Panc1 (cell line): ENCODE measurements at regions not wholly inside any gene's neighbourhood (a gene's known extent, or its start where the extent isn't known, plus 50 kb on each side); places are given as distances from the start of the nearest gene placed in this dataset.

Source experiments
- ATAC-seq: fragments of 200-7000 bp; cut with Tn5 transposase; 2 replicates; pipeline ENCODE4 v1.9.1; 2020; ENCODE audit warnings: mild to moderate bottlenecking, moderate library complexity
- BruUV-seq: library from RNA; stranded (reverse); fragments of 400-500 nt; replicated peaks from 2 replicates; lab custom pipeline; 2021; lab: Mats Ljungman, UMichigan
- CTCF ChIA-PET: fragments of 300-600 bp; sonication (Branson Sonifier 250); formaldehyde crosslinking; loops from one replicate; lab custom pipeline; 2022; ENCODE audit warnings: antibody characterized with exemption; lab: Charles Lee
- POLR2A ChIA-PET: fragments of 300-600 bp; sonication (Branson Sonifier 250); formaldehyde crosslinking; loops from one replicate; lab custom pipeline; 2022; ENCODE audit warnings: antibody characterized with exemption; lab: Charles Lee
- DNase-seq: peaks from one replicate; pipeline ENCODE4 v3.0.0-alpha.2; 2010; ENCODE audit warnings: low read depth, low spot score
- H3K27ac ChIP-seq: 2 replicates; pipeline ENCODE4 v1.5.1; 2011; ENCODE audit warnings: mild to moderate bottlenecking, low read length, inconsistent platforms
- H3K27me3 ChIP-seq: fragments of 200-500 bp; sonication (Bioruptor generic); 2 replicates; pipeline ENCODE4 v1.6.0; 2014; ENCODE audit warnings: low read length, inconsistent platforms; ENCODE audit not compliant: control insufficient read depth, insufficient read depth
- H3K36me3 ChIP-seq: fragments of 200-500 bp; sonication (Bioruptor generic); 2 replicates; pipeline ENCODE4 v1.5.1; 2014; ENCODE audit warnings: inconsistent platforms, mild to moderate bottlenecking, low read length, moderate library complexity; ENCODE audit not compliant: control insufficient read depth, insufficient read depth
- H3K4me1 ChIP-seq: 2 replicates; pipeline ENCODE4 v1.5.1; 2011; ENCODE audit warnings: inconsistent platforms, mild to moderate bottlenecking, low read length, moderate library complexity; ENCODE audit not compliant: control insufficient read depth, insufficient read depth
- H3K4me3 ChIP-seq, 2 experiments: 2 replicates each; pipeline ENCODE4 v1.5.1; 2011 to 2012; ENCODE audit warnings: low read depth in 2 of 2, low read length in 2 of 2, mild to moderate bottlenecking in 2 of 2, inconsistent platforms in 1 of 2, moderate library complexity in 1 of 2
- H3K9me3 ChIP-seq: fragments of 200-500 bp; sonication (Bioruptor generic); 2 replicates; pipeline ENCODE4 v1.5.1; 2014; ENCODE audit warnings: low read depth, mild to moderate bottlenecking, inconsistent platforms, low read length, moderate library complexity; ENCODE audit not compliant: control insufficient read depth, insufficient read depth
- POLR2AphosphoS5 ChIP-seq: IDR thresholded peaks from 2 replicates; pipeline ENCODE4 v1.6.1; 2012; ENCODE audit warnings: mild to moderate bottlenecking, low read depth, low read length, moderate library complexity
- SIN3A ChIP-seq: IDR thresholded peaks from 2 replicates; pipeline ENCODE4 v1.6.1; 2012; ENCODE audit warnings: low read depth, mild to moderate bottlenecking, low read length, moderate library complexity, borderline replicate concordance; ENCODE audit not compliant: insufficient read depth
- TCF7L2 ChIP-seq: IDR thresholded peaks from 2 replicates; pipeline ENCODE4 v1.6.1; 2011; ENCODE audit warnings: mild to moderate bottlenecking, low read depth, low read length, inconsistent platforms
- in situ Hi-C: cut with HindIII; loops from 2 replicates; pipeline ENCODE4 v1.10.0; 2016; ENCODE audit warnings: low sequenced_read_pairs, low pct_unique_long_range_greater_than_20kb
- intact Hi-C: fragments of 100-400 bp; cut with micrococcal nuclease; formaldehyde crosslinking; loops from one replicate; pipeline ENCODE4 v1.10.0; 2022; ENCODE audit not compliant: unreplicated experiment
- TF ChIP-seq, protein P1 (sequence below): fragments of 450-650 bp; IDR thresholded peaks from 2 replicates; pipeline ENCODE4 v1.5.1; 2017; ENCODE audit warnings: mild to moderate bottlenecking
- TF ChIP-seq, protein P2 (sequence below), 2 experiments: IDR thresholded peaks; 2 replicates each; pipeline ENCODE4 v1.6.1; 2011 to 2012; ENCODE audit warnings: low read depth in 2 of 2, control low read depth in 1 of 2, low read length in 1 of 2, mild to moderate bottlenecking in 1 of 2, moderate library complexity in 1 of 2; ENCODE audit not compliant: insufficient read depth in 1 of 2

DNA sequence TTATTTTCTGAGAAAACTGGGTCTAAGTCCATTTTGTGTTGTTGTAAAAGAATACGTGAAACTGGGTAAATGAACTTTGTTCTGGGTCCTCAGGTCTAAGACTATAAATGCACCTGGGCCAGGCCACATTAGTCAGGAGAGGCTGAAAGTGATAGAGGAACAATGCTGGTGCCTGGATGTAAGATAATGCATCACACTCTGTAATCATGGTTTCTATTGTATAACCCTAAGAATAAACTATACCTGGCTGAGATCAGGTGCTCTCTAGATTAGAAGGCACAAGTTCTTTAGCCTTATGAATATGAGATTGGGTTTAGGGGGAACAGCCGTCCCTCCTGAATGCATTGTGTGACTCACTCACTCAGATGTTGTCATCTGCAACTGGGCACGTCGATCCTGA, 675.5 kb downstream of the HTR1A start:
- CTCF ChIA-PET: no interaction called here
- in situ Hi-C loops: no loop called here

DNA sequence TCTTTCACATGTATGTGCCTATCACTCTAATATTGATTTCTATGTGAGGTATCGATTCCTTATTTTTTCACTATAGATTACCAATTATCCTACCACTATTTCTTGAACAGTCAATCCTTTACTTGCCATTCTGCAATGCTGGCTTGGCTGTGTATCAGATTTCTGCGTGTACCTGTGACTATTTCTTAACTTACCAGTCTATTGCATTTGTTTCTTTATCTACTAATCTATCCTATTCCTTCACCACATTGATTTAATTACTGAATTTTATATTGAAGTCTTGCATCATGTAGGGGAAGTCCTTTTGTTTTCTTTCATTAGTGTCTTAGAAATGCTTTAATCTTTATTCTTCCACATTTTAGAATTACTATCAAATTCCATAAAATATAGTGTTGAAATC, 684.8 kb downstream of the LRRC70 start:
- in situ Hi-C loops (no loop called here), intact Hi-C loops (no loop called here)
- CTCF ChIA-PET: no interaction called here
- H3K9me3 ChIP-seq: no peaks in the 10 kb centered on the region; the same call in 1 of the 2 replicates
- no TSS peak for BruUV-seq
- no peaks in the 10 kb centered on the region for H3K27me3 ChIP-seq
- no peak for DNase-seq
- no peak overlapping the region for H3K4me3 ChIP-seq
- ATAC-seq: no peak
- no peaks in the 10 kb centered on the region for H3K36me3 ChIP-seq
- no peaks in the 10 kb centered on the region for H3K4me1 ChIP-seq
- H3K27ac ChIP-seq: no peak overlapping the region
- no peak for TF ChIP-seq TCF7L2
- TF ChIP-seq, protein P1, sequence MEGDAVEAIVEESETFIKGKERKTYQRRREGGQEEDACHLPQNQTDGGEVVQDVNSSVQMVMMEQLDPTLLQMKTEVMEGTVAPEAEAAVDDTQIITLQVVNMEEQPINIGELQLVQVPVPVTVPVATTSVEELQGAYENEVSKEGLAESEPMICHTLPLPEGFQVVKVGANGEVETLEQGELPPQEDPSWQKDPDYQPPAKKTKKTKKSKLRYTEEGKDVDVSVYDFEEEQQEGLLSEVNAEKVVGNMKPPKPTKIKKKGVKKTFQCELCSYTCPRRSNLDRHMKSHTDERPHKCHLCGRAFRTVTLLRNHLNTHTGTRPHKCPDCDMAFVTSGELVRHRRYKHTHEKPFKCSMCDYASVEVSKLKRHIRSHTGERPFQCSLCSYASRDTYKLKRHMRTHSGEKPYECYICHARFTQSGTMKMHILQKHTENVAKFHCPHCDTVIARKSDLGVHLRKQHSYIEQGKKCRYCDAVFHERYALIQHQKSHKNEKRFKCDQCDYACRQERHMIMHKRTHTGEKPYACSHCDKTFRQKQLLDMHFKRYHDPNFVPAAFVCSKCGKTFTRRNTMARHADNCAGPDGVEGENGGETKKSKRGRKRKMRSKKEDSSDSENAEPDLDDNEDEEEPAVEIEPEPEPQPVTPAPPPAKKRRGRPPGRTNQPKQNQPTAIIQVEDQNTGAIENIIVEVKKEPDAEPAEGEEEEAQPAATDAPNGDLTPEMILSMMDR: no peak
- TF ChIP-seq, protein P2, sequence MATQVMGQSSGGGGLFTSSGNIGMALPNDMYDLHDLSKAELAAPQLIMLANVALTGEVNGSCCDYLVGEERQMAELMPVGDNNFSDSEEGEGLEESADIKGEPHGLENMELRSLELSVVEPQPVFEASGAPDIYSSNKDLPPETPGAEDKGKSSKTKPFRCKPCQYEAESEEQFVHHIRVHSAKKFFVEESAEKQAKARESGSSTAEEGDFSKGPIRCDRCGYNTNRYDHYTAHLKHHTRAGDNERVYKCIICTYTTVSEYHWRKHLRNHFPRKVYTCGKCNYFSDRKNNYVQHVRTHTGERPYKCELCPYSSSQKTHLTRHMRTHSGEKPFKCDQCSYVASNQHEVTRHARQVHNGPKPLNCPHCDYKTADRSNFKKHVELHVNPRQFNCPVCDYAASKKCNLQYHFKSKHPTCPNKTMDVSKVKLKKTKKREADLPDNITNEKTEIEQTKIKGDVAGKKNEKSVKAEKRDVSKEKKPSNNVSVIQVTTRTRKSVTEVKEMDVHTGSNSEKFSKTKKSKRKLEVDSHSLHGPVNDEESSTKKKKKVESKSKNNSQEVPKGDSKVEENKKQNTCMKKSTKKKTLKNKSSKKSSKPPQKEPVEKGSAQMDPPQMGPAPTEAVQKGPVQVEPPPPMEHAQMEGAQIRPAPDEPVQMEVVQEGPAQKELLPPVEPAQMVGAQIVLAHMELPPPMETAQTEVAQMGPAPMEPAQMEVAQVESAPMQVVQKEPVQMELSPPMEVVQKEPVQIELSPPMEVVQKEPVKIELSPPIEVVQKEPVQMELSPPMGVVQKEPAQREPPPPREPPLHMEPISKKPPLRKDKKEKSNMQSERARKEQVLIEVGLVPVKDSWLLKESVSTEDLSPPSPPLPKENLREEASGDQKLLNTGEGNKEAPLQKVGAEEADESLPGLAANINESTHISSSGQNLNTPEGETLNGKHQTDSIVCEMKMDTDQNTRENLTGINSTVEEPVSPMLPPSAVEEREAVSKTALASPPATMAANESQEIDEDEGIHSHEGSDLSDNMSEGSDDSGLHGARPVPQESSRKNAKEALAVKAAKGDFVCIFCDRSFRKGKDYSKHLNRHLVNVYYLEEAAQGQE (IDR thresholded peaks at IDR 0.05; ENCODE audit: insufficient read depth in 1 of 2, low read depth in 2 of 2, low read length in 1 of 2): no peak
- TF ChIP-seq SIN3A: no peak
- no peak for TF ChIP-seq POLR2AphosphoS5
- POLR2A ChIA-PET: no interaction called here

More for the DNA sequence above, 675.5 kb downstream of the HTR1A start:
- H3K4me3 ChIP-seq: no peak overlapping the region
- H3K36me3 ChIP-seq: no peaks in the 10 kb centered on the region
- H3K9me3 ChIP-seq: no peaks in the 10 kb centered on the region
- no peak for DNase-seq
- no peaks in the 10 kb centered on the region for H3K27me3 ChIP-seq
- intact Hi-C loops: no loop called here
- POLR2A ChIA-PET: no interaction called here
- TF ChIP-seq POLR2AphosphoS5 (no peak), TCF7L2 (no peak), SIN3A (no peak)
- TF ChIP-seq, protein P2 (IDR thresholded peaks at IDR 0.05; ENCODE audit: insufficient read depth in 1 of 2, low read depth in 2 of 2, low read length in 1 of 2): no peak
- TF ChIP-seq, protein P1: no peak
- no peak for ATAC-seq
- BruUV-seq: no TSS peak
- no peak overlapping the region for H3K27ac ChIP-seq
- no peaks in the 10 kb centered on the region for H3K4me1 ChIP-seq
